ENCODE measurements at regions not wholly inside any gene's neighbourhood (a gene's known extent, or its start where the extent isn't known, plus 50 kb on each side); places are given as distances from the start of the nearest gene placed in this dataset.

GRCh38 chr5:115072266-115073064 lies 97.2 kb downstream of the TRIM36 start:
- TF ChIP-seq CTCF (IDR thresholded peaks at IDR 0.05) = no peak
- no peak for TF ChIP-seq EP300 (IDR thresholded peaks at IDR 0.05)
- TF ChIP-seq POLR2A (IDR thresholded peaks at IDR 0.05) = no peak
- no peak for TF ChIP-seq POLR2AphosphoS5 (IDR thresholded peaks at IDR 0.05)
- no peaks in the 10 kb centered on the region for H3K4me1 ChIP-seq
- peaks cover 4% of the 10 kb centered on the region for H3K27me3 ChIP-seq
- no peak for ATAC-seq
- 53 to 83% methylated on average over 3 to 6 of the region's 6 CpGs for WGBS, 2 donors (ENCODE audit: low coverage in 1 of 2)
- H3K9me3 ChIP-seq = no peaks in the 10 kb centered on the region
- H3K27ac ChIP-seq = no peak overlapping the region
- no peak overlapping the region for H3K4me3 ChIP-seq
- H3K36me3 ChIP-seq = no peaks in the 10 kb centered on the region

DNA sequence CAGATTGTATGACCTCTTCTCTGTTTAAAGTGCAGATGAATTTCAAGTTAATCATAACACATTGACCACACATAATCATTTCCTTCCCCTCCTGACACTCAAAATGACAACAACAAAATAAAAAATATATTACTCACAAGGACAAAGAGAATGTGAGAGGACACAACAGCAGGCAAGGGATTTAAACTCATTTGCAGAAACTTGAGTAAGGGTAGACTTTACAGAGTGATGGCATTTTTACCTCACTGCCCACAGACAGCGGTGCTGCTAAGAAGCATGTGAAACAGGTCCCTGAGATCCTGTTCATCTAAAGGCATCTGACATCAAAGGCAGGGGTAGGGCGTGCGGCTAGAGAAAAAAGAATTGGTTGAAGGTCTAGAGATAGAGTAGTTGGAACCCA lies 99.0 kb downstream of the TRIM36 start:
- TF ChIP-seq POLR2AphosphoS5 (IDR thresholded peaks at IDR 0.05) = no peak
- no peak for TF ChIP-seq EP300 (IDR thresholded peaks at IDR 0.05)
- TF ChIP-seq CTCF (IDR thresholded peaks at IDR 0.05) = no peak
- TF ChIP-seq POLR2A (IDR thresholded peaks at IDR 0.05) = no peak
- WGBS, 2 donors (ENCODE audit: low coverage in 1 of 2) = 85% methylated on average over 3 of the region's 3 CpGs
- no peak overlapping the region for H3K27ac ChIP-seq

DNA sequence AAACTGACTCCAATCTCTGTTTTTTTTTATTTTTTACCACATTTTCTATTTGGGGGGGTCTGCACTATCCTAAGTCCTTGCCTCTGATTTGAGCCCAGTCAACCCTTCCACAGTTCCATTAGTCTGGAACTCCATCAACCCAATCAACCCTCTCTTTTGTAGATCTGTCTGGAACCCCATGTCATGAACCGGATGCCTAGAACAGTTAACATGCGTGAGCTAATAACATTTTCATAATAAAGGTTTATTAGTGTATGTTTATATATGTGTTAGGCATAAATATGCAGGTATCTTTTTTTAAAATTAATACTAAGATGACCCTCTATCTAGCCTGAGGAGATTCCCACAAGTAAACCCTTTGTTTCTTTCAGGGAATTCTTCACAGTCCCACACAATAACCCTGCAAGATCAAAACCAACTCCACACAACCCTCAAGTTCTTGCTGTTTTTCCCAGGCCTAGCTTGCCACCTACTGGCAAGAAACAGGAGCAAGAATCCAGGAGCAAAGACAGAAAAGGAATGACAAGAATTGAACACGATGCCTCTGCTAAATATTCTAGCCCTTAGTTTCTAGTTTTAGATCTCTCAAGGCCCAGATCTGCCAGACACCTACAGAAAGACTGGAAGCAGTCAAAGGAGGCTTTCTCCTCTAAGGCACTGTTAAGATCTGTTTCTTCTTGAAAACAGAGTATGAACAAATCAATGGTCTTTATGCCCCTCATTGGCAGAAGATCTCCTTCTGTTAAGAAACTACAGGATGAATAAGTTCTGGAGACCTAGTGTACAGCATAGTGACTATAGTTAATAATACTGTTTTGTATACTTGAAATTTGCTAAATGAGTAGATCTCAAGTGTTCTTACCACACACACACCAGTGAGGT lies 100.4 kb downstream of the TRIM36 start:
- Histone ChIP-seq H3K4me1 (no peaks in the 10 kb centered on the region), H3K36me3 (no peaks in the 10 kb centered on the region), H3K27me3 (peaks cover 4% of the 10 kb centered on the region), H3K9me3 (no peaks in the 10 kb centered on the region), H3K4me3 (no peak overlapping the region), H3K27ac (no peak overlapping the region)
- WGBS, 2 donors (ENCODE audit: low coverage in 1 of 2) = 54 to 66% methylated on average over 3 of the region's 3 CpGs
- TF ChIP-seq EP300 (IDR thresholded peaks at IDR 0.05) = no peak
- TF ChIP-seq CTCF (IDR thresholded peaks at IDR 0.05) = peak; percentile 23 to 64 (median 38)
- ATAC-seq = no peak

More for the DNA sequence above, 99.0 kb downstream of the TRIM36 start:
- ATAC-seq = no peak
- Histone ChIP-seq H3K4me1 (no peaks in the 10 kb centered on the region), H3K4me3 (no peak overlapping the region), H3K36me3 (no peaks in the 10 kb centered on the region), H3K9me3 (no peaks in the 10 kb centered on the region), H3K27me3 (peaks cover 4% of the 10 kb centered on the region)

DNA sequence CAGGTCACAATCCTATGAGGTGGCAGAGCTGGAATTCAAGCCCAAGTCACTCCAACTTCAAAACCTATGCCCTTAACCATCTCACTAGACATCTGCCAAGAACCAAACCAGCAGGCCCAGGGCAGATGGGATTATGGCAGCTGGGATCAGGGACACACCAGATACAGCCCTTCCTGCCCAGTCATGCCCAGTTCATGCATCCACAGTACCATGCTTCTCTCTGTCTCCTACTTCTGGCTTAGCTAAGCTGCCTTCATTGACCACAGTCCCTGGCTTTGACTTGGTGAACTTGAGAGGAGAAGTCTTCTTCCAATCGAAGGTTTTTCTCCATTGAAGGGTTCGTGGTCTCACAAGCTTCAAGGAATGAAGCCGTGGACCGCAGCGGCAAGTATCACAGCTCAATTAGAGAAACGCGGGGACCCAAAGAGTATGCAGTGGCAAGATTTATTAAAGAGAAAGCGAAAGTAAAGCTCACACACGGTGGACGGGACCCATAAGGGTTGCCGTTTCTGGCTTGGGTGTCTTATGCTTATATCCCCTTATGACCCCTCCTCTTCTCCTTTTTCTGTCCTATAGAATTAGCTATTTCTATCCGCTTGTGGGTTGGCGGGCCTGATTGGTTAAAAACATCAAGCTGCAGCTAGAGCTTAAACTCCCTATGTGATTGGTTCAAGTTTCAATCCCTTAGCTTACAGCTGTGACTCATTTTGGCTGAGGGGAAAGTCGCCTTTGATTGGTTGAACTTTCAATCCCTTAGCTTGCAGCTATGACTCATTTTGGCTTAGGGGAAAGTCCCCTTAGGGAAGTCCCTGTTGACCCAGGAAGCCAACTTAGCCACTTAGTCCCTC lies 101.2 kb downstream of the TRIM36 start:
- Histone ChIP-seq H3K4me1 (no peaks in the 10 kb centered on the region), H3K27me3 (peaks cover 4% of the 10 kb centered on the region), H3K27ac (no peak overlapping the region), H3K36me3 (no peaks in the 10 kb centered on the region), H3K9me3 (no peaks in the 10 kb centered on the region), H3K4me3 (no peak overlapping the region)
- WGBS, 2 donors (ENCODE audit: low coverage in 1 of 2) = 84 to 94% methylated on average over 8 to 9 of the region's 14 CpGs
- no peak for TF ChIP-seq POLR2AphosphoS5 (IDR thresholded peaks at IDR 0.05)
- ATAC-seq = no peak

DNA sequence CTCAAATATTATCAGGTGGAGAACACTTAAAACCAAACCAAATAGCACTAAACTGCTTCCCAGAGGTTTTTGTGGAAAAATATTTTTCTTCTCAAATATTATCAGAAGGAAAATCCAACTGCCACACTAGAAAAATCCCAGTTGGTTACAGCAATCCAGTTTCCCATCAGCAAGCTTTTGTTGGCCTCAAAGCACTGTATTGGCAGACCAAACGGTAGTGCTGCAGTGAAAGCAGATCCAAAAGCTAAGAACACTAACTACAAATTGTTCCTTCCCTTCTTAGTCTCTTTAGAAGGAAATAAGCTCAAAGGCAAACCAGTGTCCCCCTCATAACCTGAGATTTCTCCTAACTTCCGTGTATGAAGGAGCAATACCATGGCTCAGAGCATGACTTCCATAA lies 105.3 kb downstream of the TRIM36 start:
- no peaks in the 10 kb centered on the region for H3K4me1 ChIP-seq
- no peaks in the 10 kb centered on the region for H3K9me3 ChIP-seq
- no peak for ATAC-seq
- TF ChIP-seq CTCF (IDR thresholded peaks at IDR 0.05) = no peak
- no peaks in the 10 kb centered on the region for H3K27me3 ChIP-seq
- H3K36me3 ChIP-seq = no peaks in the 10 kb centered on the region
- H3K4me3 ChIP-seq = no peak overlapping the region
- WGBS, 2 donors (ENCODE audit: low coverage in 1 of 2) = 43 to 50% methylated on average over 1 to 2 of the region's 2 CpGs
- no peak overlapping the region for H3K27ac ChIP-seq
